Skeletal muscle tissue (tissue), 3 donors: ENCODE measurements at regions not wholly inside any gene's neighbourhood (a gene's known extent, or its start where the extent isn't known, plus 50 kb on each side); places are given as distances from the start of the nearest gene placed in this dataset.

ENCODE experiments used
- H3K27ac ChIP-seq: one replicate; pipeline ENCODE4 v1.7.0; 2013; ENCODE audit warnings: mild to moderate bottlenecking, low read depth, low read length, inconsistent platforms
- H3K27me3 ChIP-seq, 3 donors: one replicate each; pipeline ENCODE4 v1.7.0; 2013; ENCODE audit warnings: low read length in 3 of 3; ENCODE audit not compliant: control insufficient read depth in 3 of 3, insufficient read depth in 3 of 3
- H3K36me3 ChIP-seq, 3 donors: one replicate each; pipeline ENCODE4 v1.7.0; 2013; ENCODE audit warnings: low read length in 3 of 3; ENCODE audit not compliant: control insufficient read depth in 3 of 3, insufficient read depth in 3 of 3
- H3K4me1 ChIP-seq, 3 donors: one replicate each; pipeline ENCODE4 v1.7.0; 2013; ENCODE audit warnings: low read length in 3 of 3, mild to moderate bottlenecking in 3 of 3; ENCODE audit not compliant: control insufficient read depth in 3 of 3, insufficient read depth in 3 of 3
- H3K4me3 ChIP-seq, 3 donors: one replicate each; pipeline ENCODE4 v1.7.0; 2013; ENCODE audit warnings: low read length in 3 of 3
- H3K9ac ChIP-seq, 3 donors: one replicate each; pipeline ENCODE4 v1.7.0; 2013; ENCODE audit warnings: low read length in 3 of 3, mild to moderate bottlenecking in 3 of 3, moderate library complexity in 2 of 3, low read depth in 1 of 3
- H3K9me3 ChIP-seq, 3 donors: one replicate each; pipeline ENCODE4 v1.7.0; 2013; ENCODE audit warnings: low read length in 3 of 3; ENCODE audit not compliant: control insufficient read depth in 3 of 3
- donor health status: Osteomylitis.

DNA sequence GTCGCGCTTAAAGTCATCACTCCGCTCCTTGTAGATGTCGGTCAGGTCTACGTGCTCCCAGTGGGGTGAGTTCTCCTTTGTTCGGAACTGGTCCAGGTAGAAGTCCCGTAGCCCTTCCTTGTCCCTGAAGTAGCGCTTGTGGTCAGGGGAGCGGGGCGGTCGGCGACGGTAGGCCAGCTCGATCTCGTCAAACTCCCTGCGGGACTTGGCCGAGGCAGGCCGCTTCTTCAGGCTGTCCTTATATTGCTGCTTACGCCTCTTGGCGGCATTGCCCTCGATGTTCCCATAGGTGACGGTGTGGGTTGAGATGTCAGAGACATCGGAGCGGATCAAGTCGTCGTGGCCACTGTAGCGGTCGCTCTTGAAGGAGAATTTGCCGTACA lies 367.2 kb downstream of the EMP1 start:
- no peaks in the 10 kb centered on the region for H3K9me3 ChIP-seq
- no peak overlapping the region for H3K9ac ChIP-seq
- no peak overlapping the region for H3K4me3 ChIP-seq
- no peaks in the 10 kb centered on the region for H3K4me1 ChIP-seq
- no peaks in the 10 kb centered on the region for H3K27me3 ChIP-seq
- no peak overlapping the region for H3K27ac ChIP-seq
- no peaks in the 10 kb centered on the region for H3K36me3 ChIP-seq

DNA sequence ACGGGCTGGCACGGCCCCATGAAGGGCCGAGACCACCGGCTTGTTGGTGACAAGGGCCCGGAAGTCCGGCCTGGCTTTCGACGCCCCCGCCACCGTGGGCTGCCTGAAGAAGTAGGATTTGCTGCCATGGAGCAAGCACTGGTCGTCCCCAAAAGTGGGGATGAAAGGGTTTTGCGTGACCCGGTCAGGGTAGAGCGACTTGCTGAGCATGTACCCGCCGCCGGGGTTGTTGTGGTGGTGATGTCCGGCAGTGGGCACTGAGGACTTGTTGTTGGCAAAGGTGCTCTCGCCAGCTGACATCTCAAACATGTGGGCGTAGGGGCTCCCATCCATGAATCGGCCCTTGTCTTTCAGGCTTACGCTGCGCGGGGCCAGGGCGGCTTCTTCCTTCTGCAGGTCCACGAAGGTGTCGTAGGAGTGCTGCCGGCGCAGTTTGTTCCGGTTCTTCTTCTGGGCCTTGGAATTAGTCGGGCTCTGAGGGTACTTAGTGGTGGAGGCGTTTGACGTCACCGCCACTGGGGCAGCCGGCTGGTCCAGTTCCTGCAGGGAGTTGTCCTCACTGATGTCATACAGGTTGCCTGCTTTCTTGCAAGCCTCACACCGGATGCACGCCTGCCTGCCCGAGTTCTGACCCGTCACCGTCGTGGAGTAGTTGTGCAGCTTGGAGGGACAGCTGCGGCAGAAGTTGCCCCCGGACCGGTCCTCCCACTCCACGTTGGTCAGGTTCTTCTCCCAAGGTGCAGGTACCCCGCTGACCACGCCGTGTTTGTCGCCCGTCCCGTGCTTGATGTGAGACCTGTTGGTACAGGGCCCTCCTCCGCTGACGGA lies 366.6 kb downstream of the EMP1 start:
- no peaks in the 10 kb centered on the region for H3K4me1 ChIP-seq

DNA sequence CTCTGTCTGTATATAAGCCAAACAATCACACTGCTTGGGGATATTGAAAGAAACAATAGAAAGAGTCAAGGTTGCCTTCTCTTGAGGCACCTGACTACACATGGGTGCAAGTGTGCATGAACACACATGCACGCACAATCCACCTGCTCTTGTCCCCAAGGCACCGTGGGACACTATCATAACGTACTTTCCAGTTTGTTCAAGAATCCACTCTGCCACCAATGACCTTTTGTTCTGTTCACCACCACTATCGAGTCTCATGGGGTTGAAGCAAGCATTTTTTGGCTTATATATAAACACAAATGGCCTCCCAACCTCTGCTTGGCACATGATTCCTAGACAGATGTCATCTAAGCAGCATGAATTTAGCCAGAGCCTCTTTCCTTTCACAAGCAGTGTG lies 365.4 kb downstream of the EMP1 start:
- H3K9ac ChIP-seq = no peak overlapping the region
- H3K4me1 ChIP-seq = no peaks in the 10 kb centered on the region
- H3K4me3 ChIP-seq = no peak overlapping the region
- H3K27me3 ChIP-seq = no peaks in the 10 kb centered on the region
- H3K27ac ChIP-seq = no peak overlapping the region
- H3K9me3 ChIP-seq = no peaks in the 10 kb centered on the region
- H3K36me3 ChIP-seq = no peaks in the 10 kb centered on the region

More for the DNA sequence above, 366.6 kb downstream of the EMP1 start:
- no peak overlapping the region for H3K9ac ChIP-seq
- no peaks in the 10 kb centered on the region for H3K27me3 ChIP-seq
- H3K9me3 ChIP-seq = no peaks in the 10 kb centered on the region
- H3K36me3 ChIP-seq = no peaks in the 10 kb centered on the region
- H3K27ac ChIP-seq = no peak overlapping the region
- no peak overlapping the region for H3K4me3 ChIP-seq

DNA sequence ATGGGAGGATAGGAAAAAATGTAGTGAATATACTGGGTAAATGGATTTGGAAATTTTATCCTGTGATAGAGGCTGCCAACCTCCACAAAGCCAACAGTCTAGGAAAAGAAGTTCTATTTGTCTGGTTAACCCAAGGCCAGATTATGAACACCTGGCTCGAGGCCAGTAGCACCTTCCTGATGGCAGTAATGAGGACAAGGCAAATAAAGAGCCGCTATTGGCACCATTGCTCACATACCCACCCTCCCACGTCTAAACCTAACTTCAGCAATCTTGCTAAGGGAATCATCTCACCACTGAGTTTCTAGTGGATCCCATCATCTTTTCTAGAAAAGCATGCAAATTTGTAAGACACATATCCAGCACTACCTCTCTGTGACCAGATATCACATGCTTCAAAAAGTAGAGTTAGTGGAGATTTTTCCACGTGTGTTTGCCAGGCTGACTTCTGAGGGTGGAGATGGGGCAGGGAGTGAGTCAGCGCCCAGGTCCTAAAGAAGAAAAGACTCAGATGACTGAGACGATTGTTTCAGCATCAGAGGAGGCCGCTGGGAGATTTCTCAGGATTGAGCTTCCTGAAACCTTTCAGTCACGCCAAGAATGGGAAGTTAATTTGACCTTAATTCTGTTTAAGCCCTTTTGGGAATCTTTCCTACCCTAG lies 362.9 kb downstream of the EMP1 start:
- no peaks in the 10 kb centered on the region for H3K27me3 ChIP-seq
- no peaks in the 10 kb centered on the region for H3K36me3 ChIP-seq
- H3K4me3 ChIP-seq = no peak overlapping the region
- no peak overlapping the region for H3K27ac ChIP-seq
- H3K9ac ChIP-seq = no peak overlapping the region
- H3K9me3 ChIP-seq = no peaks in the 10 kb centered on the region
- H3K4me1 ChIP-seq = no peaks in the 10 kb centered on the region

DNA sequence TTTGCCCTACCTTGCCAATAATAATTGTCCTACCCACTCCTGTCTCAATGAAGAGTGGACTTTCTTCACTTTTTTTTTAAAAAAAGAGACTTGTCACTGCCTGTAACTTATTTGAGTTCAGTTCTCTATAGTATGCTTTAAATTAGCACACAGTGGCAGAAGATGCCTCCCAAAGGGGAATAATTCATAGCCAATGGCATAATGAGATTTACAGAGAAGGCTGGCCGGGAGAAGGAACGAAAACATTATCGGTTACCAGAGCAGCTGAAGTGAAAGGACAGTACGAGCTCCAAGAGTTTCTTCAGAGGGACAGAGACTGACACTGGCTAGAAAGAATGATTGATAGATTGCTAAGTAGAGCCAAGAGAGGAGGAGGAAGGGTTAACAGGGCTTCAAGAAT lies 356.3 kb downstream of the EMP1 start:
- Histone ChIP-seq H3K9me3 (no peaks in the 10 kb centered on the region), H3K27ac (no peak overlapping the region), H3K9ac (no peak overlapping the region), H3K4me3 (no peak overlapping the region), H3K36me3 (no peaks in the 10 kb centered on the region), H3K27me3 (no peaks in the 10 kb centered on the region), H3K4me1 (no peaks in the 10 kb centered on the region)

DNA sequence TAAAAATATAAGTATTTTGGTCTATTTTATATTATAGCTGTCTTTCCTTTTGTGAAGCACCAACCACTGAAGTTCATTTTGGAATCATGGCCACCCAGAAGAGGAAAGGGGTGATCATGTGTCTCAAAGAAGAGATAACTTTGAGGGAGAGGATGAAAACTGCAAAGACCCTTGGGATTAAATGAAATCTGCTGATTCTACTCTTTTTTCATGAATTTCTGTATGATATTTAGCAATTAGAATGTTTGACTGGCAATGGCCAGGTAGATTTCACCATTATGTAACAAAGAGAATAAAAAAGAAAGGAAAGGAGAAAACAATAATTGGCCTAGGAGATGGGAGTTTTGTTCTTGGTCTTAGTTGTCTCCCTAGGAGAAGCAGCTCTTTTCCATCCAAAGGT lies 350.8 kb downstream of the EMP1 start:
- Histone ChIP-seq H3K9me3 (no peaks in the 10 kb centered on the region), H3K9ac (no peak overlapping the region), H3K36me3 (no peaks in the 10 kb centered on the region), H3K27me3 (no peaks in the 10 kb centered on the region), H3K4me1 (no peaks in the 10 kb centered on the region), H3K27ac (no peak overlapping the region), H3K4me3 (no peak overlapping the region)

DNA sequence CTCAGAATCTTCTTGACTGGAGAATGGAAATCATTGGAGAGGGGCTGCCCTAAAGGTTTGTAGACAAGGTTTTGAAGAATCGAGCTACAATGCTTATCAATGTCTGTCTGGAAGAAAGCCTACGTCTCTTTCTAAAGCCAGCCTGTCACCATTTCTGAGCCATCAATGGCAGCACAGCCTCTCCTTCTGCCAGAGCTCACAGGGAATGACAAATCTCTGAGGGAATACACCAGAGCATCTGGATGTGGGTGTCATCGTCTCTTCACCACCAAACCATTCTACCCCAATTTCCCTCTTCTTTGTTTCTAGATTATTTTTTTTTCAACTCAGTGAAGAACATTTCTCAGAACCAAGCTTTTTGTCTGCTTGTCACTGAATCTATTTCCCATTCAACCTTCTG lies 349.7 kb downstream of the EMP1 start:
- no peaks in the 10 kb centered on the region for H3K27me3 ChIP-seq
- H3K27ac ChIP-seq = no peak overlapping the region
- no peaks in the 10 kb centered on the region for H3K9me3 ChIP-seq
- H3K9ac ChIP-seq = no peak overlapping the region
- no peaks in the 10 kb centered on the region for H3K4me1 ChIP-seq
- H3K36me3 ChIP-seq = no peaks in the 10 kb centered on the region
- no peak overlapping the region for H3K4me3 ChIP-seq

DNA sequence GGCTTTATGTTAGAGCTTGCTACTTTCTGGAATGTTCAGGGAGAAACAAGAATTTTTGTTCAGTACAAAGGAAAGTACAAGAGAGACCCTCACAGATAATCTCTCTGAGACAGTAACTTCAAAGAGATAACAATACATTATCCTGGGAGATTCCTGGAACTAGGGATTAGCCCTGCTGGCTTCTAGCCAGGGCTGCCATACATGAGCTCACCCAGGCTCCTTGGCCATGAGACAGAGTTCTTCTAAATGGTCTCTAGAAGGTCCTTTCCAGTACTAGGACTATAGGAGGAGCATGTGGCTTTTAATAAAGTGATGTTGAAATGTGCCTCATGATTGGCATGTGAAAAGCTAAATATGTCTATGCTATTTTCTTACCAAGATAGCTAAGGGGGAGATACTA lies 342.5 kb downstream of the EMP1 start:
- Histone ChIP-seq H3K9ac (no peak overlapping the region), H3K27me3 (peaks cover 0 to 3% (median 0%) of the 10 kb centered on the region in 3 donors), H3K4me1 (no peaks in the 10 kb centered on the region), H3K36me3 (no peaks in the 10 kb centered on the region), H3K27ac (no peak overlapping the region), H3K9me3 (no peaks in the 10 kb centered on the region), H3K4me3 (no peak overlapping the region)

DNA sequence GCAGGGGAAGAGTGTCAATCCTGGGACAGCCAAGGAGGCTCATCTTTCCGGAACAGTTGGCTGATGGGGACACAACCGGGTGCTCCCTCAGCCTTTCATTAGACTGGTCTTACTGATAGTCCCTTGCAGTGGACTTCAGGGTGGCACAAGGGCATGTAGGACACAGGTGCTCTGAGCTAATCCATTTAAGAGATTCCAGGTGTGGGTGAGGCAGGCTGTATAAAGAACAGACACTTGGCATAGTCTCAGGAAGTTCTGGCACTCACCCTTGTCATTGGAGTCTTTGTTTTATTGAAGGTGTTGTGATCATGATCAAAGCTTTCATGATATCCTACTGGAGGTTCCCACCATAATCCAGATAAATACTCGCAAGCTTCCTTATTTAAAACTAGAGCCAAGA lies 341.6 kb downstream of the EMP1 start:
- Histone ChIP-seq H3K27me3 (peaks cover 0 to 3% (median 0%) of the 10 kb centered on the region in 3 donors), H3K4me1 (no peaks in the 10 kb centered on the region), H3K4me3 (no peak overlapping the region), H3K27ac (no peak overlapping the region), H3K9me3 (no peaks in the 10 kb centered on the region), H3K9ac (no peak overlapping the region), H3K36me3 (no peaks in the 10 kb centered on the region)

DNA sequence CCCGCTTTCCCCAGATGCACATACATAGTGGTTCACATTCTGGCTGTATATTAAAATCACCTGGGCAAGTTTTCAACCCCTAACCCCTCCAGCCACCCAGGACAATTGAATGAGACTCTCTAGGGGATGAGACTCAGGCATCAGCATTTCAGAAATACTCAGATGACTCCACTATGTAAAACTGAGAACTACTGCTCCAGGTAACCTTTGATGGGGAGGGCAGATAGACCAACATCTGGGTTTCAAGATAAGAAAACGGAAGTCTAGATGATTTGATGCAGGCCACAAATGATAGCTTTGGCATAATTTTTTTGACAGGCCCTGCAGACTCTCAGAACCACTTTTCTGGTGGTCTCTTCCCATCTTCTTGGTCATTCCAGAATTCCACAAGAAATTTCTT lies 341.1 kb downstream of the EMP1 start:
- Histone ChIP-seq H3K27me3 (peaks cover 0 to 3% (median 0%) of the 10 kb centered on the region in 3 donors), H3K36me3 (no peaks in the 10 kb centered on the region), H3K9me3 (no peaks in the 10 kb centered on the region), H3K27ac (no peak overlapping the region), H3K4me3 (no peak overlapping the region), H3K4me1 (no peaks in the 10 kb centered on the region), H3K9ac (no peak overlapping the region)
